WTC11 (cell line): ENCODE measurements at regions not wholly inside any gene's neighbourhood (a gene's known extent, or its start where the extent isn't known, plus 50 kb on each side); places are given as distances from the start of the nearest gene placed in this dataset.

ENCODE experiments used
- ATAC-seq: fragments of 200-7000 bp; cut with Tn5 transposase; 2 replicates; pipeline ENCODE4 v1.10.0; 2021; ENCODE audit warnings: mild to moderate bottlenecking, moderate library complexity
- CTCF ChIA-PET: fragments of 300-600 bp; sonication (Branson Sonifier 250); formaldehyde crosslinking; loops from one replicate; lab custom pipeline; 2021; ENCODE audit warnings: antibody characterized with exemption; lab: Charles Lee
- POLR2A ChIA-PET: fragments of 350-600 bp; sonication (Branson Sonifier 250); formaldehyde crosslinking; loops from one replicate; lab custom pipeline; 2021; ENCODE audit warnings: antibody characterized with exemption; lab: Charles Lee
- DNase-seq: peaks from one replicate; pipeline ENCODE4 v3.0.0; 2021; ENCODE audit warnings: low spot score
- H3K27ac Mint-ChIP-seq: 2 replicates; pipeline ENCODE4 v1.8.0; 2021; ENCODE audit warnings: mixed read lengths
- H3K27me3 Mint-ChIP-seq: 2 replicates; pipeline ENCODE4 v1.8.0; 2021; ENCODE audit warnings: low read depth, mild to moderate bottlenecking, moderate library complexity, mixed read lengths
- H3K36me3 Mint-ChIP-seq: 2 replicates; pipeline ENCODE4 v1.8.0; 2021; ENCODE audit warnings: mixed read lengths
- H3K4me1 Mint-ChIP-seq: 2 replicates; pipeline ENCODE4 v1.8.0; 2022; ENCODE audit warnings: mixed read lengths
- H3K4me3 Mint-ChIP-seq: 2 replicates; pipeline ENCODE4 v1.8.0; 2021; ENCODE audit warnings: mild to moderate bottlenecking, moderate library complexity, mixed read lengths
- H3K9me3 Mint-ChIP-seq: 2 replicates; pipeline ENCODE4 v1.8.0; 2021; ENCODE audit warnings: mixed read lengths
- ATF1 ChIP-seq: sonication (generic); formaldehyde crosslinking; IDR thresholded peaks from 2 replicates; pipeline ENCODE4 v1.8.1; 2023; ENCODE audit warnings: mild to moderate bottlenecking, moderate library complexity, missing genetic modification reagents
- CBFB ChIP-seq: sonication (generic); formaldehyde crosslinking; IDR thresholded peaks from 2 replicates; pipeline ENCODE4 v1.8.1; 2022; ENCODE audit warnings: mild to moderate bottlenecking, low read depth, missing genetic modification reagents
- CDX4 ChIP-seq: fragments of 250-450 bp; sonication (Bioruptor Pico); IDR thresholded peaks from 2 replicates; pipeline ENCODE4 v1.9.0; 2021; ENCODE audit warnings: moderate library complexity, mild to moderate bottlenecking, inconsistent platforms, borderline replicate concordance
- EMX1 ChIP-seq: fragments of 250-450 bp; sonication (Bioruptor Pico); IDR thresholded peaks from 2 replicates; pipeline ENCODE4 v1.8.0; 2021; ENCODE audit warnings: mild to moderate bottlenecking
- ETV6 ChIP-seq: sonication (generic); formaldehyde crosslinking; IDR thresholded peaks from 2 replicates; pipeline ENCODE4 v1.8.1; 2022; ENCODE audit warnings: mild to moderate bottlenecking, missing genetic modification reagents
- GRHL2 ChIP-seq: fragments of 250-450 bp; sonication (Bioruptor Pico); IDR thresholded peaks from 2 replicates; pipeline ENCODE4 v1.8.0; 2022; ENCODE audit warnings: mild to moderate bottlenecking, moderate library complexity; ENCODE audit not compliant: insufficient replicate concordance, severe bottlenecking
- MLX ChIP-seq: sonication (generic); formaldehyde crosslinking; IDR thresholded peaks from 2 replicates; pipeline ENCODE4 v1.8.1; 2023; ENCODE audit warnings: mild to moderate bottlenecking, missing genetic modification reagents, moderate library complexity
- MXD4 ChIP-seq: fragments of 250-450 bp; sonication (Bioruptor Pico); IDR thresholded peaks from 2 replicates; pipeline ENCODE4 v1.8.0; 2021; ENCODE audit warnings: mild to moderate bottlenecking, moderate library complexity, borderline replicate concordance
- NFYB ChIP-seq: sonication (generic); formaldehyde crosslinking; conservative IDR thresholded peaks from 2 replicates; pipeline ENCODE4 v1.8.0; 2022; ENCODE audit warnings: low read depth, missing genetic modification reagents
- NR2C2 ChIP-seq: sonication (generic); formaldehyde crosslinking; IDR thresholded peaks from 2 replicates; pipeline ENCODE4 v1.8.0; 2022; ENCODE audit warnings: mild to moderate bottlenecking, missing genetic modification reagents
- PRDM15 ChIP-seq: sonication (generic); formaldehyde crosslinking; IDR thresholded peaks from 2 replicates; pipeline ENCODE4 v1.8.0; 2022; ENCODE audit warnings: missing genetic modification reagents
- SMAD3 ChIP-seq: sonication (generic); formaldehyde crosslinking; IDR thresholded peaks from 2 replicates; pipeline ENCODE4 v1.8.0; 2022; ENCODE audit warnings: missing genetic modification reagents, mild to moderate bottlenecking, borderline replicate concordance
- SOX15 ChIP-seq: fragments of 250-450 bp; sonication (Bioruptor Pico); IDR thresholded peaks from 2 replicates; pipeline ENCODE4 v1.9.0; 2021; ENCODE audit warnings: mild to moderate bottlenecking
- SP1 ChIP-seq: sonication (generic); formaldehyde crosslinking; conservative IDR thresholded peaks from 2 replicates; pipeline ENCODE4 v1.8.1; 2022; ENCODE audit warnings: missing genetic modification reagents
- TEAD1 ChIP-seq: sonication (generic); formaldehyde crosslinking; IDR thresholded peaks from 2 replicates; pipeline ENCODE4 v1.8.0; 2022; ENCODE audit warnings: mild to moderate bottlenecking, missing genetic modification reagents
- ZBTB21 ChIP-seq: sonication (generic); formaldehyde crosslinking; IDR thresholded peaks from 2 replicates; pipeline ENCODE4 v1.8.1; 2023; ENCODE audit warnings: mild to moderate bottlenecking, missing genetic modification reagents, borderline replicate concordance
- ZNF138 ChIP-seq: sonication (generic); formaldehyde crosslinking; conservative IDR thresholded peaks from 2 replicates; pipeline ENCODE4 v1.8.1; 2022; ENCODE audit warnings: mild to moderate bottlenecking, moderate library complexity, missing genetic modification reagents
- ZNF281 ChIP-seq: sonication (generic); formaldehyde crosslinking; IDR thresholded peaks from 2 replicates; pipeline ENCODE4 v1.8.0; 2023; ENCODE audit warnings: mild to moderate bottlenecking, missing genetic modification reagents

- TF ChIP-seq SP1 (CRISPR knock-in tag) (no peak), NFYB (CRISPR knock-in tag) (no peak), NR2C2 (CRISPR knock-in tag) (no peak), PRDM15 (CRISPR knock-in tag) (no peak), ZNF138 (CRISPR knock-in tag) (no peak), CDX4 (no peak), EMX1 (no peak), SOX15 (CRISPR knock-in tag) (no peak), ZBTB21 (CRISPR knock-in tag) (no peak), TEAD1 (CRISPR knock-in tag) (no peak), MXD4 (no peak), GRHL2 (no peak)
- TF ChIP-seq, all 79 proteins: peak for 0
These were observed 1055.3 kb downstream of the BRD1 start (continued) for GRCh38 chr22:48772286-48772907.

- ChIA-PET CTCF (interaction anchor here (0.9 to 1.3 kb wide), 2 partner anchors 17 to 18 kb away, joined by 3 to 6 read pairs; no protein-coding TSS in a partner anchor), POLR2A (interaction anchor here (0.6 kb wide), 1 partner anchor 92 kb away, joined by 3 read pairs; no protein-coding TSS in a partner anchor)
- peaks cover 38% of the 10 kb centered on the region for H3K9me3 Mint-ChIP-seq
- H3K4me3 Mint-ChIP-seq, result no peak overlapping the region
- no peak overlapping the region for H3K27ac Mint-ChIP-seq
- DNase-seq, result no peak
- TF ChIP-seq ATF1 (no peak), ETV6 (CRISPR knock-in tag) (no peak), CBFB (no peak), ZNF281 (CRISPR knock-in tag) (no peak)
- no peaks in the 10 kb centered on the region for H3K4me1 Mint-ChIP-seq
- peaks cover 5% of the 10 kb centered on the region; the same call in 1 of the 2 replicates for H3K36me3 Mint-ChIP-seq
- ATAC-seq, result no peak
- no peaks in the 10 kb centered on the region; the same call in 1 of the 2 replicates for H3K27me3 Mint-ChIP-seq
These were observed 1062.1 kb downstream of the BRD1 start for GRCh38 chr22:48765595-48765994.

- TF ChIP-seq SMAD3 (CRISPR knock-in tag), result no peak
- no peak for TF ChIP-seq MLX
- Mint-ChIP-seq H3K9me3 (peaks cover 18% of the 10 kb centered on the region), H3K4me1 (no peaks in the 10 kb centered on the region), H3K27me3 (no peaks in the 10 kb centered on the region; the same call in 1 of the 2 replicates), H3K36me3 (no peaks in the 10 kb centered on the region), H3K27ac (no peak overlapping the region), H3K4me3 (no peak overlapping the region)
- POLR2A ChIA-PET, result no interaction called here
- ATAC-seq (no peak), DNase-seq (peak; percentile 6)
- CTCF ChIA-PET, result interaction anchor here (0.6 to 1.9 kb wide), 3 partner anchors 9 to 214 kb away, joined by 3 to 5 read pairs (median 3); no protein-coding TSS in a partner anchor
These were observed 1066.1 kb downstream of the BRD1 start for GRCh38 chr22:48761546-48761945.
